Mammary epithelial cell (primary cell): ENCODE measurements at regions not wholly inside any gene's neighbourhood (a gene's known extent, or its start where the extent isn't known, plus 50 kb on each side); places are given as distances from the start of the nearest gene placed in this dataset.

Source experiments
- EZH2 ChIP-seq: IDR thresholded peaks from 2 replicates; pipeline ENCODE4 v1.6.1; 2012; ENCODE audit warnings: low read length, inconsistent platforms, borderline replicate concordance
- TF ChIP-seq, protein P1 (sequence below), 2 donors: IDR thresholded peaks in 1 of 2; conservative IDR thresholded peaks in 1 of 2; 2 replicates each; pipeline ENCODE4 v1.5.1; 2011 to 2012; ENCODE audit warnings: inconsistent platforms in 2 of 2, low read length in 2 of 2, mild to moderate bottlenecking in 2 of 2, control low read depth in 1 of 2, low read depth in 1 of 2; ENCODE audit not compliant: insufficient read depth in 1 of 2; ENCODE audit errors: extremely low read depth in 1 of 2

- TF ChIP-seq, protein P1, sequence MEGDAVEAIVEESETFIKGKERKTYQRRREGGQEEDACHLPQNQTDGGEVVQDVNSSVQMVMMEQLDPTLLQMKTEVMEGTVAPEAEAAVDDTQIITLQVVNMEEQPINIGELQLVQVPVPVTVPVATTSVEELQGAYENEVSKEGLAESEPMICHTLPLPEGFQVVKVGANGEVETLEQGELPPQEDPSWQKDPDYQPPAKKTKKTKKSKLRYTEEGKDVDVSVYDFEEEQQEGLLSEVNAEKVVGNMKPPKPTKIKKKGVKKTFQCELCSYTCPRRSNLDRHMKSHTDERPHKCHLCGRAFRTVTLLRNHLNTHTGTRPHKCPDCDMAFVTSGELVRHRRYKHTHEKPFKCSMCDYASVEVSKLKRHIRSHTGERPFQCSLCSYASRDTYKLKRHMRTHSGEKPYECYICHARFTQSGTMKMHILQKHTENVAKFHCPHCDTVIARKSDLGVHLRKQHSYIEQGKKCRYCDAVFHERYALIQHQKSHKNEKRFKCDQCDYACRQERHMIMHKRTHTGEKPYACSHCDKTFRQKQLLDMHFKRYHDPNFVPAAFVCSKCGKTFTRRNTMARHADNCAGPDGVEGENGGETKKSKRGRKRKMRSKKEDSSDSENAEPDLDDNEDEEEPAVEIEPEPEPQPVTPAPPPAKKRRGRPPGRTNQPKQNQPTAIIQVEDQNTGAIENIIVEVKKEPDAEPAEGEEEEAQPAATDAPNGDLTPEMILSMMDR (conservative IDR thresholded peaks at IDR 0.05 in 1 of 2, IDR thresholded peaks at IDR 0.05 in 1 of 2; ENCODE audit: extremely low read depth in 1 of 2, insufficient read depth in 1 of 2, low read depth in 1 of 2, low read length in 2 of 2): no peak
- TF ChIP-seq EZH2: no peak
These were observed 219.5 kb upstream of the SOX11 start for GRCh38 chr2:5472673-5473072.
